Esophagus squamous epithelium (tissue), 5 donors: ENCODE measurements at regions not wholly inside any gene's neighbourhood (a gene's known extent, or its start where the extent isn't known, plus 50 kb on each side); places are given as distances from the start of the nearest gene placed in this dataset.

Source experiments
- DNase-seq: peaks from one replicate; lab custom pipeline; 2025; lab: John Stamatoyannopoulos, UW
- H3K27ac ChIP-seq, 4 donors: fragments of 200-600 bp; sonication (generic); one replicate each; pipeline ENCODE4 v1.5.1; 2016 to 2019; ENCODE audit warnings: mild to moderate bottlenecking in 1 of 4
- H3K27me3 ChIP-seq, 4 donors: fragments of 200-600 bp; sonication (generic); 1 replicate in 3 of 4; 2 replicates in 1 of 4; pipeline versions ENCODE4 v1.5.1 to v1.6.0; 2017 to 2021; ENCODE audit warnings: antibody characterized with exemption in 1 of 4
- H3K36me3 ChIP-seq, 3 donors: fragments of 200-600 bp; sonication (generic); one replicate each; pipeline ENCODE4 v1.5.1; 2016 to 2019
- H3K4me1 ChIP-seq, 3 donors: fragments of 200-600 bp; sonication (generic); one replicate each; pipeline ENCODE4 v1.5.1; 2017 to 2019
- H3K4me3 ChIP-seq, 4 donors: fragments of 200-600 bp; sonication (generic); 1 replicate in 3 of 4; 2 replicates in 1 of 4; pipeline ENCODE4 v1.5.1; 2016 to 2019; ENCODE audit warnings: mild to moderate bottlenecking in 2 of 4, moderate library complexity in 1 of 4
- H3K9me3 ChIP-seq, 3 donors: fragments of 200-600 bp; sonication (generic); one replicate each; pipeline ENCODE4 v1.5.1; 2016 to 2019
- CTCF ChIP-seq, 6 experiments: fragments of 450-650 bp in 4 of 6; fragments of 200-600 bp in 2 of 6; sonication (generic) in 2 of 6; IDR thresholded peaks; one replicate each; pipeline ENCODE4 v1.5.1; 2016 to 2019; ENCODE audit warnings: antibody characterized with exemption in 6 of 6, mild to moderate bottlenecking in 4 of 6, moderate library complexity in 4 of 6
- POLR2A ChIP-seq, 4 donors: fragments of 450-650 bp; IDR thresholded peaks; one replicate each; pipeline ENCODE4 v1.6.1; 2017; ENCODE audit warnings: antibody characterized with exemption in 4 of 4, mild to moderate bottlenecking in 4 of 4, moderate library complexity in 3 of 4
- WGBS, 2 donors: methylation state at CpG; one replicate each; pipeline ENCODE4 v1.1.5; 2018; 5-methylcytosine and 5-hydroxymethylcytosine counted together
- intact Hi-C: fragments of 100-400 bp; cut with DNase I; formaldehyde crosslinking; loops from one replicate; pipeline ENCODE4 v1.15.0; 2022
- donor health status: DM: yes; HTN: yes; CAD: no.

GRCh38 chr22:44404341-44405020, 91.7 kb upstream of the SHISAL1 start:
- no peaks in the 10 kb centered on the region for H3K36me3 ChIP-seq

GRCh38 chr22:44403602-44404329, 91.0 kb upstream of the SHISAL1 start:
- Histone ChIP-seq H3K27ac (no peak overlapping the region), H3K27me3 (peaks cover 0 to 47% (median 0%) of the 10 kb centered on the region in 4 donors), H3K36me3 (no peaks in the 10 kb centered on the region), H3K4me1 (no peaks in the 10 kb centered on the region), H3K4me3 (no peak overlapping the region), H3K9me3 (no peaks in the 10 kb centered on the region)
- intact Hi-C loops = no loop called here
- DNase-seq = no peak
- no peak for TF ChIP-seq POLR2A (IDR thresholded peaks at IDR 0.05)
- TF ChIP-seq CTCF (IDR thresholded peaks at IDR 0.05) = no peak
- 89 to 92% methylated on average over 6 to 7 of the region's 10 CpGs for WGBS, 2 donors

More at GRCh38 chr22:44404341-44405020, 91.7 kb upstream of the SHISAL1 start:
- TF ChIP-seq CTCF (IDR thresholded peaks at IDR 0.05) = no peak
- no peak for TF ChIP-seq POLR2A (IDR thresholded peaks at IDR 0.05)
- Histone ChIP-seq H3K9me3 (no peaks in the 10 kb centered on the region), H3K4me1 (no peaks in the 10 kb centered on the region), H3K27me3 (peaks cover 0 to 47% (median 0%) of the 10 kb centered on the region in 4 donors), H3K27ac (no peak overlapping the region), H3K4me3 (no peak overlapping the region)
- intact Hi-C loops = no loop called here
- WGBS, 2 donors = 65 to 87% methylated on average over 5 of the region's 16 CpGs
- DNase-seq = no peak

- DNase-seq = no peak
- TF ChIP-seq CTCF (IDR thresholded peaks at IDR 0.05) = no peak
- TF ChIP-seq POLR2A (IDR thresholded peaks at IDR 0.05) = no peak
- H3K4me3 ChIP-seq = no peak overlapping the region
- H3K4me1 ChIP-seq = no peaks in the 10 kb centered on the region
- 79 to 86% methylated on average over 3 to 4 of the region's 5 CpGs for WGBS, 2 donors
- no peak overlapping the region for H3K27ac ChIP-seq
- intact Hi-C loops = no loop called here
- peaks cover 0 to 44% (median 0%) of the 10 kb centered on the region in 4 donors for H3K27me3 ChIP-seq
- H3K9me3 ChIP-seq = no peaks in the 10 kb centered on the region
- no peaks in the 10 kb centered on the region for H3K36me3 ChIP-seq
Measured at GRCh38 chr22:44403166-44403565, 90.4 kb upstream of the SHISAL1 start.

GRCh38 chr22:44402196-44403111, 89.7 kb upstream of the SHISAL1 start:
- DNase-seq = no peak
- TF ChIP-seq POLR2A (IDR thresholded peaks at IDR 0.05) = no peak
- no peak for TF ChIP-seq CTCF (IDR thresholded peaks at IDR 0.05)
- Histone ChIP-seq H3K9me3 (no peaks in the 10 kb centered on the region), H3K27ac (no peak overlapping the region), H3K4me3 (no peak overlapping the region), H3K36me3 (no peaks in the 10 kb centered on the region), H3K4me1 (no peaks in the 10 kb centered on the region), H3K27me3 (peaks cover 0 to 39% (median 0%) of the 10 kb centered on the region in 4 donors)
- 90 to 92% methylated on average over 9 of the region's 10 CpGs for WGBS, 2 donors
- intact Hi-C loops = no loop called here
